SK-N-SH (cell line): ENCODE measurements at regions not wholly inside any gene's neighbourhood (a gene's known extent, or its start where the extent isn't known, plus 50 kb on each side); places are given as distances from the start of the nearest gene placed in this dataset.

Experiments used
- CTCF ChIA-PET: fragments of 300-600, 350-600 bp; formaldehyde crosslinking; extraction: SDS; loops from one replicate; lab custom pipeline; 2021; lab: Yijun Ruan, JAX
- POLR2A ChIA-PET: fragments of 350-600 bp; sonication (Branson Sonifier 250); formaldehyde crosslinking; extraction: SDS; loops from one replicate; lab custom pipeline; 2020; ENCODE audit warnings: antibody characterized with exemption, inconsistent platforms; lab: Yijun Ruan, JAX
- DNase-seq: peaks from one replicate; pipeline ENCODE4 v3.0.0; 2012
- H2AFZ ChIP-seq: fragments of 200-600 bp; sonication (generic); 2 replicates; pipeline ENCODE4 v1.8.1; 2016; ENCODE audit warnings: antibody characterized with exemption, mild to moderate bottlenecking, low read depth
- H3F3A ChIP-seq: fragments of 200-600 bp; sonication (generic); replicated peaks from 2 replicates; pipeline ENCODE3; 2016; ENCODE audit warnings: antibody characterized with exemption, mild to moderate bottlenecking; ENCODE audit not compliant: insufficient read depth
- H3K27ac ChIP-seq, 2 experiments: fragments of 200-500 bp in 1 of 2; fragments of 200-600 bp in 1 of 2; sonication (Bioruptor generic) in 1 of 2; sonication (generic), shearing (Covaris generic) in 1 of 2; 2 replicates each; pipeline versions ENCODE4 v1.5.1 to v1.6.1; 2014 to 2016; ENCODE audit warnings: low read depth in 2 of 2, inconsistent platforms in 1 of 2, low read length in 1 of 2, mild to moderate bottlenecking in 1 of 2, mixed read lengths in 1 of 2
- H3K27me3 ChIP-seq: fragments of 200-600 bp; sonication (generic), shearing (Covaris generic); 2 replicates; pipeline ENCODE4 v1.6.1; 2016; ENCODE audit warnings: mixed run types; ENCODE audit not compliant: insufficient read depth
- H3K36me3 ChIP-seq, 2 experiments: fragments of 200-500 bp in 1 of 2; fragments of 200-600 bp in 1 of 2; sonication (Bioruptor generic) in 1 of 2; sonication (generic) in 1 of 2; replicated peaks in 1 of 2; 2 replicates each; pipeline versions ENCODE3 to v1.5.1; 2014 to 2016; ENCODE audit warnings: low read length in 1 of 2, mild to moderate bottlenecking in 1 of 2; ENCODE audit not compliant: insufficient read depth in 2 of 2, control insufficient read depth in 1 of 2
- H3K4me1 ChIP-seq, 2 experiments: fragments of 200-500 bp in 1 of 2; fragments of 200-600 bp in 1 of 2; sonication (Bioruptor generic) in 1 of 2; sonication (generic), shearing (Covaris generic) in 1 of 2; 2 replicates each; pipeline versions ENCODE4 v1.5.1 to v1.6.1; 2014 to 2016; ENCODE audit warnings: low read depth in 1 of 2, low read length in 1 of 2, mixed run types in 1 of 2; ENCODE audit not compliant: insufficient read depth in 2 of 2, control insufficient read depth in 1 of 2
- H3K4me2 ChIP-seq: fragments of 200-600 bp; sonication (generic), shearing (Covaris generic); 2 replicates; pipeline ENCODE4 v1.6.1; 2017; ENCODE audit warnings: mixed run types
- H3K4me3 ChIP-seq, 2 experiments: fragments of 200-500 bp in 1 of 2; fragments of 200-600 bp in 1 of 2; sonication (Bioruptor generic) in 1 of 2; sonication (generic), shearing (Covaris generic) in 1 of 2; 2 replicates each; pipeline versions ENCODE4 v1.5.1 to v1.8.1; 2014 to 2016; ENCODE audit warnings: low read depth in 2 of 2, inconsistent platforms in 1 of 2, low read length in 1 of 2, mild to moderate bottlenecking in 1 of 2, mixed read lengths in 1 of 2, moderate library complexity in 1 of 2
- H3K79me2 ChIP-seq: fragments of 200-600 bp; sonication (generic); 2 replicates; pipeline ENCODE4 v1.8.1; 2017; ENCODE audit warnings: mild to moderate bottlenecking; ENCODE audit not compliant: insufficient read depth
- H3K9ac ChIP-seq: fragments of 200-600 bp; sonication (generic); 2 replicates; pipeline ENCODE4 v1.6.1; 2017; ENCODE audit warnings: mixed run types
- H3K9me2 ChIP-seq: fragments of 200-600 bp; sonication (generic); 2 replicates; pipeline ENCODE4 v1.6.1; 2017; ENCODE audit warnings: mixed run types
- H3K9me3 ChIP-seq: fragments of 200-600 bp; sonication (generic); 2 replicates; pipeline ENCODE4 v1.6.1; 2017; ENCODE audit warnings: mixed run types, mild to moderate bottlenecking, moderate library complexity
- H4K20me1 ChIP-seq: fragments of 200-600 bp; sonication (generic); 2 replicates; pipeline ENCODE4 v1.6.1; 2017; ENCODE audit warnings: mild to moderate bottlenecking, mixed run types; ENCODE audit not compliant: insufficient read depth
- CTCF ChIP-seq: fragments of 200-600 bp; sonication (generic); IDR thresholded peaks from 2 replicates; pipeline ENCODE4 v1.6.1; 2017; ENCODE audit warnings: antibody characterized with exemption, mild to moderate bottlenecking, moderate library complexity
- EP300 ChIP-seq, 2 experiments: IDR thresholded peaks; 2 replicates each; pipeline versions ENCODE4 v1.4.0 to v1.6.1; 2012; ENCODE audit warnings: borderline replicate concordance in 1 of 2, low read depth in 1 of 2, low read length in 1 of 2
- EZH2phosphoT487 ChIP-seq: fragments of 200-600 bp; sonication (generic); IDR thresholded peaks from 2 replicates; pipeline ENCODE4 v1.6.1; 2017; ENCODE audit warnings: low read depth, mixed run types, mild to moderate bottlenecking, antibody characterized with exemption, moderate library complexity, borderline replicate concordance
- FOXM1 ChIP-seq: IDR thresholded peaks from 2 replicates; pipeline ENCODE4 v1.4.0; 2012; ENCODE audit warnings: low read depth, mild to moderate bottlenecking
- IRF3 ChIP-seq: fragments of 150-350 bp; IDR thresholded peaks from 2 replicates; pipeline ENCODE4 v1.6.1; 2016; ENCODE audit warnings: mild to moderate bottlenecking, low read depth, low read length
- MAX ChIP-seq: IDR thresholded peaks from 2 replicates; pipeline ENCODE4 v1.4.0; 2012; ENCODE audit warnings: low read depth
- MEF2A ChIP-seq: IDR thresholded peaks from 2 replicates; pipeline ENCODE4 v1.4.0; 2012; ENCODE audit warnings: low read depth, borderline replicate concordance
- MXI1 ChIP-seq: IDR thresholded peaks from 2 replicates; pipeline ENCODE4 v1.6.1; 2012; ENCODE audit warnings: mild to moderate bottlenecking, low read depth, low read length, improper control_type of control experiment
- PBX3 ChIP-seq: IDR thresholded peaks from 2 replicates; pipeline ENCODE4; 2012
- POLR2AphosphoS5 ChIP-seq: IDR thresholded peaks from 2 replicates; pipeline ENCODE4 v1.6.1; 2012; ENCODE audit warnings: low read depth, low read length
- RAD21 ChIP-seq: IDR thresholded peaks from 2 replicates; pipeline ENCODE4 v1.6.1; 2012; ENCODE audit warnings: mild to moderate bottlenecking, low read length
- RCOR1 ChIP-seq: fragments of 150-350 bp; IDR thresholded peaks from 2 replicates; pipeline ENCODE4 v1.6.1; 2017; ENCODE audit warnings: antibody characterized with exemption, low read length
- RFX5 ChIP-seq: IDR thresholded peaks from 2 replicates; pipeline ENCODE4 v1.6.1; 2012; ENCODE audit warnings: mild to moderate bottlenecking, improper control_type of control experiment, low read length
- SMC3 ChIP-seq: IDR thresholded peaks from 2 replicates; pipeline ENCODE4 v1.6.1; 2012; ENCODE audit warnings: low read depth, low read length, improper control_type of control experiment
- TAF1 ChIP-seq: IDR thresholded peaks from 2 replicates; pipeline ENCODE4 v1.6.1; 2012; ENCODE audit warnings: low read depth, mild to moderate bottlenecking, low read length, moderate library complexity, borderline replicate concordance
- TCF12 ChIP-seq: IDR thresholded peaks from 2 replicates; pipeline ENCODE4 v1.4.0; 2012
- TEAD4 ChIP-seq: IDR thresholded peaks from 2 replicates; pipeline ENCODE4 v1.4.0; 2012; ENCODE audit warnings: mild to moderate bottlenecking, borderline replicate concordance; ENCODE audit not compliant: insufficient read depth
- YY1 ChIP-seq: IDR thresholded peaks from 2 replicates; pipeline ENCODE4 v1.4.0; 2012; ENCODE audit warnings: low read depth, mild to moderate bottlenecking
- ZBTB33 ChIP-seq: IDR thresholded peaks from 2 replicates; pipeline ENCODE4 v1.4.0; 2012; ENCODE audit warnings: low read depth, borderline replicate concordance
- WGBS: methylation state at CpG from one replicate; pipeline ENCODE4 v1.1.6; 2017; ENCODE audit warnings: low lambda C conversion rate; 5-methylcytosine and 5-hydroxymethylcytosine counted together

- no peaks in the 10 kb centered on the region for H3K9me2 ChIP-seq
- H4K20me1 ChIP-seq: no peaks in the 10 kb centered on the region
- no peak for DNase-seq
- H3K4me3 ChIP-seq: no peak overlapping the region
- 11% methylated on average over 1 of the region's 1 CpG for WGBS
- no peaks in the 10 kb centered on the region for H3K4me1 ChIP-seq
- no peaks in the 10 kb centered on the region for H3F3A ChIP-seq
- CTCF ChIA-PET: interaction anchor here (1.0 kb wide), 1 partner anchor 10 kb away, joined by 3 read pairs; no protein-coding TSS in a partner anchor
- POLR2A ChIA-PET: no interaction called here
- no peak overlapping the region for H3K4me2 ChIP-seq
- no peaks in the 10 kb centered on the region for H3K9me3 ChIP-seq
- H3K27me3 ChIP-seq: no peaks in the 10 kb centered on the region
- no peak overlapping the region for H3K9ac ChIP-seq
- H3K36me3 ChIP-seq: no peaks in the 10 kb centered on the region
- H2AFZ ChIP-seq: no peak overlapping the region
- no peak overlapping the region for H3K27ac ChIP-seq
- no peak for TF ChIP-seq TCF12
- no peak for TF ChIP-seq CTCF
- TF ChIP-seq PBX3: no peak
- no peak for TF ChIP-seq FOXM1
- TF ChIP-seq MAX: no peak
- TF ChIP-seq EZH2phosphoT487: no peak
- H3K79me2 ChIP-seq: no peaks in the 10 kb centered on the region
Measured at GRCh38 chr15:87681104-87681503, 575.4 kb downstream of the NTRK3 start.

GRCh38 chr15:87680208-87680607 lies 576.3 kb downstream of the NTRK3 start:
- H2AFZ ChIP-seq: no peak overlapping the region; the same call in 1 of the 2 replicates
- no peaks in the 10 kb centered on the region for H3K36me3 ChIP-seq
- no peaks in the 10 kb centered on the region for H3K79me2 ChIP-seq
- no peak overlapping the region for H3K27ac ChIP-seq
- H4K20me1 ChIP-seq: no peaks in the 10 kb centered on the region
- 88% methylated on average over 1 of the region's 1 CpG for WGBS
- no peaks in the 10 kb centered on the region for H3F3A ChIP-seq
- no peaks in the 10 kb centered on the region for H3K9me2 ChIP-seq
- no peaks in the 10 kb centered on the region for H3K9me3 ChIP-seq
- H3K4me3 ChIP-seq: no peak overlapping the region
- H3K27me3 ChIP-seq: no peaks in the 10 kb centered on the region
- no peak overlapping the region for H3K9ac ChIP-seq
- TF ChIP-seq FOXM1 (no peak), TEAD4 (no peak), MAX (no peak), SMC3 (no peak), TAF1 (no peak), RAD21 (no peak), POLR2AphosphoS5 (no peak), ZBTB33 (no peak), IRF3 (no peak), MXI1 (no peak), RCOR1 (no peak), PBX3 (no peak), EZH2phosphoT487 (no peak), YY1 (no peak), MEF2A (no peak), RFX5 (no peak), EP300 (IDR thresholded peaks at IDR 0.05; ENCODE audit: borderline replicate concordance in 1 of 2, low read depth in 1 of 2, low read length in 1 of 2) (no peak)
- TF ChIP-seq, all 33 proteins: peak for 0
- Histone ChIP-seq H3K4me2 (no peak overlapping the region), H3K4me1 (no peaks in the 10 kb centered on the region)
- POLR2A ChIA-PET: no interaction called here
- no peak for DNase-seq
- CTCF ChIA-PET: interaction anchor here (1.0 kb wide), 1 partner anchor 9 kb away, joined by 3 read pairs; no protein-coding TSS in a partner anchor
